Duodenal mucosa (tissue), 2 donors: ENCODE measurements at regions not wholly inside any gene's neighbourhood (a gene's known extent, or its start where the extent isn't known, plus 50 kb on each side); places are given as distances from the start of the nearest gene placed in this dataset.

Experiments
- H3K27ac ChIP-seq: one replicate; pipeline ENCODE4 v1.7.0; 2013; ENCODE audit warnings: low read depth, low read length
- H3K27me3 ChIP-seq, 2 donors: one replicate each; pipeline ENCODE4 v1.7.0; 2013; ENCODE audit warnings: low read length in 2 of 2, control low read depth in 1 of 2; ENCODE audit not compliant: insufficient read depth in 2 of 2, control insufficient read depth in 1 of 2
- H3K36me3 ChIP-seq, 2 donors: one replicate each; pipeline ENCODE4 v1.7.0; 2013; ENCODE audit warnings: low read length in 2 of 2, control low read depth in 1 of 2; ENCODE audit not compliant: insufficient read depth in 2 of 2, control insufficient read depth in 1 of 2
- H3K4me1 ChIP-seq, 2 donors: one replicate each; pipeline ENCODE4 v1.7.0; 2013; ENCODE audit warnings: low read length in 2 of 2, control low read depth in 1 of 2; ENCODE audit not compliant: insufficient read depth in 2 of 2, control insufficient read depth in 1 of 2
- H3K4me3 ChIP-seq, 2 donors: one replicate each; pipeline ENCODE4 v1.7.0; 2013; ENCODE audit warnings: low read length in 2 of 2, low read depth in 1 of 2
- H3K9ac ChIP-seq, 2 donors: one replicate each; pipeline ENCODE4 v1.7.0; 2013; ENCODE audit warnings: low read length in 2 of 2, low read depth in 1 of 2
- H3K9me3 ChIP-seq, 2 donors: one replicate each; pipeline ENCODE4 v1.7.0; 2013; ENCODE audit warnings: low read length in 2 of 2, control low read depth in 1 of 2; ENCODE audit not compliant: control insufficient read depth in 1 of 2

- Histone ChIP-seq H3K27me3 (no peaks in the 10 kb centered on the region), H3K4me1 (no peaks in the 10 kb centered on the region), H3K27ac (no peak overlapping the region), H3K9ac (no peak overlapping the region), H3K9me3 (no peaks in the 10 kb centered on the region), H3K36me3 (no peaks in the 10 kb centered on the region), H3K4me3 (no peak overlapping the region)
Measured at GRCh38 chrX:11976663-11977062, 161.6 kb upstream of the FRMPD4 start.

GRCh38 chrX:11992271-11992670 is 146.0 kb upstream of the FRMPD4 start:
- Histone ChIP-seq H3K4me3 (no peak overlapping the region), H3K36me3 (no peaks in the 10 kb centered on the region)

GRCh38 chrX:11995146-11995545 is 143.1 kb upstream of the FRMPD4 start:
- Histone ChIP-seq H3K27ac (no peak overlapping the region), H3K4me3 (no peak overlapping the region), H3K27me3 (no peaks in the 10 kb centered on the region), H3K9ac (no peak overlapping the region), H3K36me3 (no peaks in the 10 kb centered on the region), H3K9me3 (no peaks in the 10 kb centered on the region), H3K4me1 (no peaks in the 10 kb centered on the region)

More at GRCh38 chrX:11992271-11992670, 146.0 kb upstream of the FRMPD4 start:
- H3K27me3 ChIP-seq, result no peaks in the 10 kb centered on the region
- H3K9ac ChIP-seq, result no peak overlapping the region
- no peak overlapping the region for H3K27ac ChIP-seq
- no peaks in the 10 kb centered on the region for H3K4me1 ChIP-seq
- H3K9me3 ChIP-seq, result no peaks in the 10 kb centered on the region

- H3K4me3 ChIP-seq, result no peak overlapping the region
- H3K27ac ChIP-seq, result no peak overlapping the region
- no peak overlapping the region for H3K9ac ChIP-seq
- H3K36me3 ChIP-seq, result no peaks in the 10 kb centered on the region
- no peaks in the 10 kb centered on the region for H3K9me3 ChIP-seq
- no peaks in the 10 kb centered on the region for H3K27me3 ChIP-seq
- no peaks in the 10 kb centered on the region for H3K4me1 ChIP-seq
Measured at GRCh38 chrX:11996810-11997209, 141.5 kb upstream of the FRMPD4 start.

- H3K27ac ChIP-seq, result no peak overlapping the region
- H3K9me3 ChIP-seq, result no peaks in the 10 kb centered on the region
- H3K9ac ChIP-seq, result no peak overlapping the region
- H3K36me3 ChIP-seq, result no peaks in the 10 kb centered on the region
- no peaks in the 10 kb centered on the region for H3K4me1 ChIP-seq
- H3K27me3 ChIP-seq, result no peaks in the 10 kb centered on the region
- H3K4me3 ChIP-seq, result no peak overlapping the region
Measured at GRCh38 chrX:11998944-11999343, 139.3 kb upstream of the FRMPD4 start.

- no peaks in the 10 kb centered on the region for H3K27me3 ChIP-seq
- H3K4me3 ChIP-seq, result no peak overlapping the region
- no peak overlapping the region for H3K9ac ChIP-seq
- H3K27ac ChIP-seq, result no peak overlapping the region
- H3K9me3 ChIP-seq, result no peaks in the 10 kb centered on the region
- H3K36me3 ChIP-seq, result no peaks in the 10 kb centered on the region
- no peaks in the 10 kb centered on the region for H3K4me1 ChIP-seq
Measured at GRCh38 chrX:12002876-12003275, 135.4 kb upstream of the FRMPD4 start.

- Histone ChIP-seq H3K9ac (no peak overlapping the region), H3K27ac (no peak overlapping the region), H3K36me3 (no peaks in the 10 kb centered on the region), H3K27me3 (no peaks in the 10 kb centered on the region), H3K4me1 (no peaks in the 10 kb centered on the region), H3K9me3 (no peaks in the 10 kb centered on the region), H3K4me3 (no peak overlapping the region)
Measured at GRCh38 chrX:12007881-12008280, 130.4 kb upstream of the FRMPD4 start.

- no peaks in the 10 kb centered on the region for H3K9me3 ChIP-seq
- no peaks in the 10 kb centered on the region for H3K4me1 ChIP-seq
- H3K36me3 ChIP-seq, result no peaks in the 10 kb centered on the region
- H3K27ac ChIP-seq, result no peak overlapping the region
- no peak overlapping the region for H3K4me3 ChIP-seq
- no peak overlapping the region for H3K9ac ChIP-seq
- H3K27me3 ChIP-seq, result no peaks in the 10 kb centered on the region
Measured at GRCh38 chrX:12010436-12010835, 127.8 kb upstream of the FRMPD4 start.

- H3K4me3 ChIP-seq, result no peak overlapping the region
- H3K27me3 ChIP-seq, result no peaks in the 10 kb centered on the region
- H3K27ac ChIP-seq, result no peak overlapping the region
- no peaks in the 10 kb centered on the region for H3K9me3 ChIP-seq
- H3K4me1 ChIP-seq, result no peaks in the 10 kb centered on the region
- no peak overlapping the region for H3K9ac ChIP-seq
- H3K36me3 ChIP-seq, result no peaks in the 10 kb centered on the region
Measured at GRCh38 chrX:12011075-12011474, 127.2 kb upstream of the FRMPD4 start.

GRCh38 chrX:12013211-12013618 is 125.1 kb upstream of the FRMPD4 start:
- Histone ChIP-seq H3K4me1 (no peaks in the 10 kb centered on the region), H3K9ac (no peak overlapping the region), H3K27ac (no peak overlapping the region), H3K27me3 (no peaks in the 10 kb centered on the region), H3K9me3 (no peaks in the 10 kb centered on the region), H3K36me3 (no peaks in the 10 kb centered on the region), H3K4me3 (no peak overlapping the region)

- Histone ChIP-seq H3K4me3 (no peak overlapping the region), H3K27ac (no peak overlapping the region), H3K4me1 (no peaks in the 10 kb centered on the region), H3K9ac (no peak overlapping the region), H3K27me3 (no peaks in the 10 kb centered on the region), H3K36me3 (no peaks in the 10 kb centered on the region), H3K9me3 (no peaks in the 10 kb centered on the region)
Measured at GRCh38 chrX:12021698-12022097, 116.6 kb upstream of the FRMPD4 start.
